NAMALWA (cell line): ENCODE measurements at regions not wholly inside any gene's neighbourhood (a gene's known extent, or its start where the extent isn't known, plus 50 kb on each side); places are given as distances from the start of the nearest gene placed in this dataset.

Experiments used
- DNase-seq: peaks from one replicate; pipeline ENCODE4 v3.0.0-alpha.2; 2015; ENCODE audit warnings: low spot score

DNA sequence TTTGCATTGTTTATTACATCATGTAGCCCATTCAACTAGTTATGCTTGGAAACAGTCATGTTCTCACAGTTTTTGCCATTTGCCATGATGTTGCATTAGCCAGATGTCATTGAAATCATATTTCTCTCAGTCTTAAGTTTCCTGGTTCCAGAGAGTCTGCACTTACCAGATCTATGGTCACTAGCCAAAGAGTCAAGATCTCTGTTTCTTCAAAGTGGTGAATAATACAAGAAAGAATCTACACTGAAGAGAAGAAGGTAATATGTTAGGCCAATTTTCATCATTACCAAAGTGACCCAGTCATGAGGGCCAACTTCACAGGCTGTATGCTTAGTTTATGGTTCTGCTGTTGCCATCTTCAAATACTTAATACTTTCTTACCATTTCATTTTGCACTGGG lies 89.0 kb upstream of the PHYHIPL start:
- no peak for DNase-seq

DNA sequence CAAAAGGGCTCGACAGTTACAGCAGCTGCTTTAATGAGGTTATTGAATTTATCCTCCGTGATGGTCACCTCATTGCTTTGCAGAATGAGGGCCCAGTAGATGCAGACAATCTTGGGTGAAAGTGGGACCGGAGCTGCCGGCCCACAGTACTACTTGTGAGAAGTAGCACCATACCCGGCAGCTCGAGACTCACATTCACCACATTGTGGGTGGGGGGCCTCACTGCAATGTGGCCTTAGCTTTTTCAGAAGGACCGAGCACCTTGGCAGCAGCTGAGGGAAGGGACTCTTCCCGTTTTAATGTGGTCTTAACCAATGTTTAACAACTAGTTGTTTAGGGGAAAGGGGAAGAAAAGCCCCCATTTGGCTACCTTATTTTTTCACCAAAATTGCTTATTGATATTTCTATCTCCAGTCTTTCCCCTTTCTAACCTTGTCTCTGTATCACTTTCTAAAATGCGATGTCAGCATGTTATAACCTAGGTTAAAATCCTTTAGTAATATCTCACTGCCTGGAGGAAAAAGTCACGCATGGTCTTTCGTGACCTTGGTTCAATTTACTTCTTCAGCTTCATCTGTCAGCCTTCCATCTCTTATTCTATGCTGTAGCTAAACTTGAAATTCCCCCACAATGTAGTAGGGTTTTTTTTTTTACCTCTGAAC lies 87.4 kb upstream of the PHYHIPL start:
- DNase-seq: no peak

DNA sequence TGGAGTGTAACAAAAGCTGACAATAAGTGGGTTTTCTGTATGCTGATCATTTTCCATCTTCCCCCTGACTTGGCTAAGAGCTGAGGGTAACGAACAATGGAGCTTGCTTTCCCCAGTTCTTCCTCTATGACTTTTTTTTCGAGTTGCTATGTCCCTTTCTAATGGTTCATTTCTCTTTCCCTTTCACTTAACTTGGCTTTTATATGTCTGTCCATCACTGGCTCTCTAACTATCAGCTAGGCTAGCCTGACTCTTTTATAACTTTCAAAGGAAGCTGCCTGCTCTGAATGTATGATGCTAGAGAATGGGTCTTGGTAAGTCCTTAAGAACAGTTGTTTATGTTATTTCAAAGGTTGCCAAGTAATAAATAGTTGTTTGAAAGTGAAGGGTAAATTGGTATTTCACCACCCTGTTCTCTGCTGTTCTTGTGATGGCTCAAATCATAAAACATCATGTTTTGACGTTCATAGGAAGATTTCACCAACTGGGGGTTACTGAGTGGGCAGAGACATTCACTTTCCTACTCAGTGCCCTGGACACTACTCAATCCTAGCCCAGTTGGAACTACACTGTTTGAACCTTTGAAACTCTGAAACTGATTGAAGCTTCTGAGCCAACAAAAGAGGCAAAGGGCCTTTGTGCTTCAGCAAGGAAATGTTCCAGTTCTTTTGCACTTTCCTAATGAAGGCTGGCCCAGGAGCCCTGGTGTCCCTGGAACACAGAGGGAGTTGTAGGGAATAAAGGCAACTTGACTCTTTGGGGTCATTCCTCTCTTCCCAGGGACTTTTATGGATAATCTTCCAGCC lies 85.4 kb upstream of the PHYHIPL start:
- no peak for DNase-seq

DNA sequence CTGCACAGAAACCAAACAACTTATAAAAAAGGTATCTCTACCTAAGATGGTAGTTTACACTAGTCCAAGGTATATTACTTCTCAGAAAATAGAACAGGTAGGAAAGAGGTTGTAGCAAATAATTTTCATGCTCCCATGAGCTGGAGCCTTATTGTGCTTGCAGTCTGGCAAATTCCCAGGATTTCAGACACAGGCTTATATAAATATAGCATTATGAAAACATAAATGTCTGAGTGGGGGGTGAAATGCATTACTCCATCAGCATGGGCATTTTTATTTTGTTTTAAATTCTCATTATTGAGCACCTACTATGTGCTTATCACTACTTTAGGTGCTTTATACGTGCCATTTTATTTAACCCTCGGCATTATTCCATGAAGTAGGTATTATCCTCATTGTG lies 83.0 kb upstream of the PHYHIPL start:
- DNase-seq: no peak

DNA sequence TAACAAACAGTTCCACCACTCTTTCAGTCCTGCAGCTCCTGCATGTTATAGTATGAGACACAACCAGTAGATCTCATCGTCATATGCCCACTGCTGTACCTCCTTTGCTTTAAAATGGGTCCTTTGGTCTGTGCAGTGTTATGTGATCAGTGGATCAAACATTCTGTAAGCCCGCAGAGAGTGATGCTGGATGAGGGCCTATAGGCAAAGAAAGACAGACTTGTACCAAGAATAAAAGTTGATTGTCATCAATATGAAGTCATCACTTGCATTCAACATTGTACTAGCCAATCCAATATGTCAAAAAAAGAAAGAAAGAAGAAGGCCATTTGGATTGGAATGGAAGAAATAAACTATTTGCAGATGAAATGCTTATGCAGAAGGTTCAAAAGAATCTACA lies 79.8 kb upstream of the PHYHIPL start:
- DNase-seq: no peak

DNA sequence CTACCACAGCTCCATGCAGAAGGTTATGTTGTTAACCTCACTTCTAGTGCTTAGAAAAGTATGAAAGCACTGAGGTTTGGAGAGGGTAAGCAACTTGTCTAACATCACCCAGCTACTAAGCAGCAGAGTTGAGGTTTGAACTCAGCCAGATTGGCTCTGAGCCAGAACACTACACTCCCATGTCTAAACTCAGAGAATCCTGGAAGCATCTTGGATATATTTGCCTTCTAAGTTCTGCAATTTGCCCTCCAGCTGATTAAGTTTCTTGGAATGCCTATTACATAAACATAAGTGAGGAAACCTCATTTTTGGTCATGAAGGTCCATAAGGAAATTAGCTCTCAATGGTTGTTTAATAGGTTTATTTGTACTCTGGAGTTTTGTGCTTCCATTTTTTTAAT lies 78.1 kb upstream of the PHYHIPL start:
- DNase-seq: no peak

DNA sequence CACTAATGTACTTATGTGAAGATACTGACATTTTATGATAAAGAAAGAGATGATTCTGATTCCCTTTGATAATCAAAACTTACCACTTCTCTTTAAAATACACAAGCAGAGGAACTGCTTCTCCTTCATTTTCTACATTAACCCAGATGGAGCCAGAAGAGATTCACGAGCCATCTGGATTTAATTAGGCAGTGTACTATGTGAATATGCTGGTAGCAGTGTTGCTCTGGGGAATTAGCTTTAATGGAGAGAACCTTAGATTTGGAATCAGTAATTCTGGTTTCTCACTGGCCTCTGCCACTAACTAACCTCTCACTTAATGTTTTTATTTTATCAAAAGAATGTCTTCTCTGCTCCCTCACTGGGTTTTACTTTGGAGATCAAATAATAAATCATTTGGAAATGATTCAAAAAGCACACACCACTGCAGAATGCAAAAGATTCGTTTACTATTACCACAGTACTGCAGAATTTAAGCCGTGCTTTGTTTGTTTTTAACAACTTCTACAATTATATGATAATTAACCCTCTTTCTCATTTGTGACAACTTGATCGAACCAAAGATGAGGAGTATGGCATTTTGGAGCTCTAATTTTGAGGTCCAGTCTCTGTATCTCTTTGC lies 77.5 kb upstream of the PHYHIPL start:
- no peak for DNase-seq

DNA sequence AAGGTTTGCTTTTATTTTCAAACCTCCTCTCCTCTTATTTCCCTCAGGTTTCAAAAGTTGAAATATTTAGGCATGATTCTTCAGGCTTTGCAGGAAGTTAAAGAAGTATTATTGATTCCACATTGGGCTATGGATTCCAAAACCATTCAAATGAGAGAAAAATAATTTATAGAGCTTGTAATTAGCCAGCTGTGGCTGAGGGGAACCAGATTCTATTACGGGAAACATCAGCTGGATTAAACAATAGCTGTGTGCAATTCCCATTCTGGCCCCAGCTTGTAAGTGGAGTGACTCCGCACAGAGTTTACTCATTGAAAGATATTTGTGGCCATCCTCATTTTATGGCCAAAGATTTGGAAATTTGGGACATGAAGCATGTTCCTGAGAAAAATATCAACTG lies 77.0 kb upstream of the PHYHIPL start:
- no peak for DNase-seq

DNA sequence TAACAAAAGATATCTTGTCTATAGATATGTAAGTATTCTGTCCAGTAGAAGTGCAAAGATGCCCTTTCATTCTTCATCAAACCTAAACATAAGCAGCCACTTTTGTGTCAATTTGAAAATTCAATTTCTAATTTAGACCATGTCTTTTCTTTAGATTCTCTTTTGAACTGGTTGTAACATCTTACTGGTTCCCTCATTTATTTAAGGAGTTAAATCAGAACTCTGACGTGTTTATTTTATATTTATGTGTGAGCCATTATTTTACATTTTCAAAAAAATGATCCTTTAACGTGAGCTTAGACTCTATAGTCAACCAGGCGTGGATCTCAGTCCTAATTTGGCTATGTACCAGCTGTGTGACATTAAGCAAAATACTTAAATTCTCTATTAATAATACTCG lies 74.0 kb upstream of the PHYHIPL start:
- no peak for DNase-seq

DNA sequence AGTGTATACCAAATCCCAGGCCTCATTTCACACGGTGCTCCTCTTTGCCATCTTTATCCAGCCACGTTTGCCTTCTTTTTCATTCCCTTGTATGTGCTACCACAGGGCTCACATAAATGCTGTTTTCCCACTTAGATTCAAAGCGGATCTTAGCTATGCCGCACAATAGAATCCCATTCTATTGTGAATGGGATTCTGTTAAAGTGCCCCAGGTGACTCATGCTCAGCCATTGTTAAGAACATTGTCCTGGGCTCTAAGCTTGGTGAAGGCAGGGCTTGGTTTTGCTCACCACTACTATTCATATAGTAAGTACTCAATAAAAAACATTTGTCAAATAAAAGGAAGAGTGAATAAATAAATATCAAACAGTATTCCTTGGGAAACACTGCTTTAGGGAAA lies 72.3 kb upstream of the PHYHIPL start:
- DNase-seq: no peak

DNA sequence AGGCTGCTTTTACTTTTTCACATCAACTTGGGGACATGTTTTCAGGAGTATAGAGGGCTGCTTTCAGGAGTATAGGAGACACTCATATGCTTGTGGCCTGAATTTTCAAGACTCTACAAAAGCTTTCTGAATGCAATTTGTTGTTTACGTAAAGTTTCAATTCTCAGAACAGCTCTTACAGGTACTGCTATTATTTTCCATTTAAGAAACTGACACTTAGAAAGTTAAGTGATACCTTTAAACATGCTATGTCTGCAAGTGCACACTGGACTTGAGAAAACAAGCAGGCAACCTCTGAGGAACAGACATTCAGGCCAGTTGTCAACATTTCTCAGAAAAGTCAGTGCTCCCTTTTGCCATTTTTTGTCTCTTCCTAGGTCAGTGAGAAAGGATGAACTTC lies 70.0 kb upstream of the PHYHIPL start:
- no peak for DNase-seq

DNA sequence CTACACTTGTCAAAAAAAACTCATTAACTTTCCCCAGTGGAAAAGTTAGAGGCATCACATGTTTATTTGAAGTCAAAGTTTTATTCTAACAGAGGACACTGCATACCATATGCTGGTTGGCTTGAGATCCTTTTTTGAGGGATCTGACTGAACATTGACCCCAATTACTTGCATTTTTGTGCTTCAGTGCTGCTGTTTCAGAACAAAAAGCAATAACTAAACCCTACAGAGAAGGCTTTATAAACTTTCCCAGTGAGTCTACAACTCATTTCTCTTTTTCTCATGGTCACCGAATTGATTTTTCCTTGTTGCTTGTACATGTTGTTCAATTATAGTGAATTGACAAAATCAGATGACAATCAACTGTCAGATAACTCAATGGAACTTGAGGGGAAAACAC lies 69.3 kb upstream of the PHYHIPL start:
- no peak for DNase-seq

DNA sequence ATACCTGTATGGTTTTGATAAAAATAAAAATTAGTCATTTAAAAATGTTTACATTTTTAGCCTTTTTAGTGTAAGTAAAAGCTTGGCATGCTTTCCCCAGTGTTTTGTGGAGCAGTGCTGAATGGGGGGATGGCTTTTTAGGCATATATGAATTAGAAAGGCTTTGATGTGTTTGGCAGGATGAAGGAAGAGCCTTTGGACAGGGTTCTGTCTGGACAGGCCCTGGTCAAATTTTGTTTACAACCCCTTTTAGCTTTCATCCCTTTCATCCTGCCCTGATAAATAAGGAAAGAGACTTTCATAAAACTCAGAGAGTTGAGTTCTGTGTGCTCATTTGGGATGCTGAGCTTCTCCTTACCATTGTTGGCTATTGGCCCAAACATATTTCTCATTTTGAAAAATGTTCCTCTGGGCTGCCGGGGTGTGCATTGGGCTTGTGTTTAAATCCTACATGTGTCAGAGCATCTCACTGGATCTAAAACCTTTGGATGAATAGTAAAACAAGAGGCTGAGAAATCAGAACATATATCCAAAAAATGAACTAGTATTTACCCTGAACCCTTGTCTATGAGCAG lies 68.1 kb upstream of the PHYHIPL start:
- DNase-seq: no peak

DNA sequence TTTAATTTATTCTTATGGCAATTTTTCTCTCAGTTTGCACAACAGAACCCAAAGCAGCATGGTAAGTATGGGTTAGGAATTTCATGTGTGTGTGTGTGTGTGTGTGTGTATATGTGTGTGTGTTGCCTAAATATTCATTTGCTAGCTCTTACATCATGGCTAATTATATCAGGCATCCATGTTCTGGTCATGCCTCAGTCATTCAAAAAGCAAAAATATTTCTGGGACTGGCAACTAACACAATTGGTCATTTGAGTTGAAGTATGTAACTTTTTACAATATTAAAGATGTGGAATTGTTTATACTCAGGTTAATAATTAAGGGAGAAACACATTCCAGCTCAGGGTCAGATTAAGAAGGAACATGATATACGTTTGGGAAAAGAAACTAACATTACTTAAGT lies 67.6 kb upstream of the PHYHIPL start:
- DNase-seq: no peak

DNA sequence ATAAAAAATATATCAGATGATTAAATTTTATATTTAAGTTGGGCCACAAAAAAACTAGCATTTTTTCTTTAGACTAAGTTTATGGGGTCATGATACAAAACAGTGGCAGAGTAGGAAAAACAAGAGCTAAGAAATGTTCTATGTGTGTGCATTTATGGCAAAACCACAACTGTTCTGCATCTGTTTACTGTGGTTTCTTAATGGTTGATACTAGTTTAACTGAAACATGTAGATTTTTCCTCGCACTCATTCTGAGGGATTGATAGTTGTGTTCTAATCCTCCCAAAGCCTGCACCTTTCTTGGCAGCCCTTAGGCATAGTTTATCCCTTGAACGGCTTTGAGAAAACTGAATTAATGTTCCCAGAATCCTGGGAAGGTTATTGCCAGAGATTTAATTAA lies 66.6 kb upstream of the PHYHIPL start:
- DNase-seq: no peak

DNA sequence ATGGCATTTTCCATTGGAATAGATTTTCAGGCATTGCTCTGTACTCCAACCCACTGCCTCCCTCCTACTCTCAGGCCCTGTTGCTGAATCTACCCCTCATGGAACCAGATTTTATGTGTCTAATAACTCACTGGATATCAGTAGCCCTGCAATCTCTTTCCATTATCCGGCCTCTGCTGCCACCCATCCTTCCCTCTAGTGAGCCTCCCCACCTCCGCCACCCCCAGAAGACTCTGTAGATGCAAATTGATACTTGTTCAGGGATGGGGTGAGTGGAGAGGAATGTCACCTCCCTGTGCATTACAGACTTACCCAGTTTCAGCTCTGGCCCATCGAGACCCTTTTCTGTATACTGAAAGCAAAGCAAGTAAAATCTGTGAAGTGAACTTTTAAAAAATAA lies 52.3 kb upstream of the PHYHIPL start:
- DNase-seq: no peak

DNA sequence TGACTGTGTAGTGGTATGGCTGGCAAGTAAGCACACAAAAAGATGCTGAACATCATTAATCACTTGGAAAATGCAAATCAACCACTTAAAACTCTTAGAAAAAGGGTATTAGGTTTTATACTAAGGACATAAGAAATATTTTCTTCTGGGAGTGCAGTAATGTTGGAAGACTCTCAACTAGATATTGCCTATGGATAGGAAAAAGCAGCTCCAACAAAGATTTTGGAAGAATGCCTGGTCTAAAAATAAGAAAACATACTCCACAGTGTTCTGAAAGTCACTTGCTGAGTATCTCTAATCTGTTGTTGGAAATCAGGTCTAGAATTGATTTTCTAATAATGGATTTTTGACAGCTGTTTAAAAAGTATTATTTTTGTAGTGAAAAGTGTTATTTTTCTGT lies 50.8 kb upstream of the PHYHIPL start:
- no peak for DNase-seq

DNA sequence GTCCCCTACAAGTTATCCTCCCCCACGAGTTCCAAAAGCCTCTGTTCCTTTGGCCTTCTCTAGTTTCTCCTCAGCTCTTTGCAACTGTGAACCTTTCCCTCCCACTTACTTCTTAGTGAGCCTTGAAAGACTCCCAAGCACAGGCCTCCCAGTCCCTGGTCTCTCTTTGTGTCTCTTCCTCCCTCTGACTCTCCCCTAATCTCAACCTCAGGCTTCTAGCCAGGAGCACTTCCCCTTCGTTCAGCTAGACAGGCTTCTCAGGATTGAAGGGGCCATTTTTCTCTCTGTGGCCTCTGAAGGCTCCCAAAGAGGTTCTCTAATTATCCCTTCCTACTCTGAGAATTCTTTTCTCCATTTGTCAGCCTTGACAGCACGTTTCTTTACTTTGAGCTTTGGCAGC lies 50.2 kb upstream of the PHYHIPL start:
- DNase-seq: no peak
